Pancreas (tissue), 10 donors: ENCODE measurements at regions not wholly inside any gene's neighbourhood (a gene's known extent, or its start where the extent isn't known, plus 50 kb on each side); places are given as distances from the start of the nearest gene placed in this dataset.

Experiments
- ATAC-seq, 4 donors: fragments of 200-7000 bp; cut with Tn5 transposase; one replicate each; pipeline versions ENCODE4 v1.8.0 to v1.9.1; 2020; ENCODE audit warnings: mild to moderate bottlenecking in 4 of 4, moderate library complexity in 4 of 4
- DNase-seq, 6 donors: peaks; one replicate each; pipeline ENCODE4 v3.0.0-alpha.2; 2020
- FAIRE-seq: peaks from 2 replicates; lab custom pipeline; 2012; peaks lifted over from hg19 to GRCh38; lab: Jason Lieb, UNC
- H3K27ac ChIP-seq, 4 donors: fragments of 200-600 bp; sonication (generic); 1 replicate in 3 of 4; 2 replicates in 1 of 4; pipeline versions ENCODE4 v1.5.0 to v1.8.0; 2020
- H3K27me3 ChIP-seq, 4 donors: fragments of 200-600 bp; one replicate each; pipeline ENCODE4 v1.8.0; 2021
- H3K36me3 ChIP-seq, 3 donors: fragments of 200-600 bp; sonication (generic) in 1 of 3; one replicate each; pipeline versions ENCODE4 v1.5.0 to v1.8.0; 2020 to 2021
- H3K4me1 ChIP-seq, 3 donors: fragments of 200-600 bp; one replicate each; pipeline ENCODE4 v1.8.0; 2021
- H3K4me3 ChIP-seq, 4 donors: fragments of 200-600 bp; sonication (generic) in 2 of 4; one replicate each; pipeline versions ENCODE4 v1.5.0 to v1.8.0; 2020 to 2021
- H3K9me3 ChIP-seq, 4 donors: fragments of 200-600 bp; one replicate each; pipeline ENCODE4 v1.8.0; 2021
- CTCF ChIP-seq, 4 donors: fragments of 200-600 bp; sonication (generic) in 3 of 4; IDR thresholded peaks; one replicate each; pipeline versions ENCODE4 v1.5.0 to v1.8.0; 2021; ENCODE audit warnings: antibody characterized with exemption in 4 of 4
- WGBS, 2 donors: extraction: QIAGEN DNeasy Blood & Tissue Kit; methylation state at CpG; one replicate each; pipeline ENCODE4 v1.1.7; 2013; 5-methylcytosine and 5-hydroxymethylcytosine counted together
- intact Hi-C, 3 donors: fragments of 100-400 bp; cut with DNase I; formaldehyde crosslinking; loops; one replicate each; pipeline versions ENCODE4 v1.11.1 to v1.14.2; 2022
- donor health status: healthy with polysubstance abuse.
- donor health status: DM: no; HTN: no; CAD: no; lungs with moderate emphysema.
- donor health status: DM: no; HTN: no; CAD: no.
- donor health status: control.
- donor health status: control.
- donor health status: Bipolar disorder and iron deficiency.
- donor health status: DM: yes; HTN: yes; CAD: no.
- donor health status: DM: no; HTN: no; CAD: no.
- donor health status: DM: no; HTN: no; CAD: no.
- donor health status: DM: yes; HTN: yes; CAD: no.

- Histone ChIP-seq H3K9me3 (no peaks in the 10 kb centered on the region), H3K4me1 (no peaks in the 10 kb centered on the region), H3K27ac (no peak overlapping the region), H3K4me3 (no peak overlapping the region), H3K27me3 (no peaks in the 10 kb centered on the region), H3K36me3 (no peaks in the 10 kb centered on the region)
- FAIRE-seq = no peak
- no peak for TF ChIP-seq CTCF (IDR thresholded peaks at IDR 0.05)
- 48 to 61% methylated on average over 2 of the region's 2 CpGs for WGBS, 2 donors
- ATAC-seq = no peak
- intact Hi-C loops = no loop called here
- DNase-seq = no peak
These were observed 1105.9 kb downstream of the ARAP2 start for GRCh38 chr4:35138449-35138848.

- Histone ChIP-seq H3K4me3 (no peak overlapping the region), H3K4me1 (no peaks in the 10 kb centered on the region), H3K9me3 (no peaks in the 10 kb centered on the region), H3K36me3 (no peaks in the 10 kb centered on the region), H3K27me3 (no peaks in the 10 kb centered on the region), H3K27ac (no peak overlapping the region)
- WGBS, 2 donors = 68 to 82% methylated on average over 1 of the region's 1 CpG
- no peak for DNase-seq
- no peak for ATAC-seq
- FAIRE-seq = no peak
- intact Hi-C loops = no loop called here
- no peak for TF ChIP-seq CTCF (IDR thresholded peaks at IDR 0.05)
These were observed 1096.6 kb downstream of the ARAP2 start for GRCh38 chr4:35147761-35148160.

DNA sequence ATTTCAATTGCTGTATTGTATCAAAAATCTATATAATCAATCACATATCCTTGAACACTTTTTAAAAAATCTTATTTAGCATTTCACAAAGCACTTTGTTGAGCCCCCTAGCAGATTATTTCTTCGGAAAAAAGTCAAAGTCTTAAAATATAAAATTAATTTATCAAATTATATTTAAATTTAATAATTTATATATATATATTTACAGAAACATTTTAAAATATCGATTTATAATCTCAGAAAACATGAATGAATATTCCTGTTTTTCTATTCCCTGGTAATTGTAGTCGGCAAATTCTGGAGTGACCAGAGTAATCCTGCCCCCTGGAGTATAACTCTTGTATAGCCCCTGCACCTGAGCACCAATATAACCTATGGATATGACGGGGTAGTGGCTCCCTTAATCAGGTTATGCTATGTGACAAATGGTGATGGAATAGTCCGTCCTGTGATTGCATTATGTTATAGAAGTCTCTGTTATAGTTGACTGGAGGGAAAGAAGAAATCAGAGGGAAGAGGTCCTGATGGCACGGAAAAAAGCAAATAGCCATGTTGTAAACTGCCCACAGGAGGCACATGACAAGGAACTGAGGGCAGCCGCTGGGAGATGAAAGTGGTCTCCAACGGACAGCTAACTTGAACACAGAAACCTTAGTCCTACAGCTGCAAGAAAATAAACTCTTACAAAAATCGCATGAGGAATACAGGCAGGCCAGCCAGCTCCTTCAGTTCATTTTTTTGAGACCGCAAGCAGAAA lies 1092.3 kb downstream of the ARAP2 start:
- intact Hi-C loops = no loop called here
- peak in 1 of 4 donors; percentile 18 for TF ChIP-seq CTCF (IDR thresholded peaks at IDR 0.05)
- FAIRE-seq = no peak
- ATAC-seq = peak in 2 of 4 donors; percentile 47 to 51
- H3K9me3 ChIP-seq = no peaks in the 10 kb centered on the region
- H3K36me3 ChIP-seq = no peaks in the 10 kb centered on the region
- H3K27ac ChIP-seq = no peak overlapping the region
- H3K4me1 ChIP-seq = no peaks in the 10 kb centered on the region
- WGBS, 2 donors = 47 to 61% methylated on average over 10 of the region's 10 CpGs
- no peak overlapping the region for H3K4me3 ChIP-seq
- H3K27me3 ChIP-seq = no peaks in the 10 kb centered on the region
- DNase-seq = no peak

DNA sequence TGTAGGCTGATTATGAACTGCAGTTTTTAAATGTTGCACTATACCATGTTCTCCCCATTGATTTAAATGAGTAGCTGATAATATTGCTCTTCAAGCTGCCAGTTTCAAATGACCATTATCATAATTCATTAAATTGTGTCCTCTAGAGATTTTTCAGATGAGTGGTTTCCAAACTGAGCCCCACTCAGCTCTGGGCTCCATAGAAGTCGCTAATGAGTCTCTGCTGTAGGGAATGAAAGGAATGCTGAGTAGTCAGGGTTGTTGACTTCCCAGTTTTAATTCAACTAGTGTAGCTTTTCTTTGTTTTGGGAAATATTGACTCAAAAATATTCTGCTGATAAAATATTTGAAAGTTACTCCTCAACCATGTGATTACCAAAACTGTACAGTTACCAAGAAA lies 1081.1 kb downstream of the ARAP2 start:
- TF ChIP-seq CTCF (IDR thresholded peaks at IDR 0.05) = no peak
- 10 to 22% methylated on average over 1 of the region's 1 CpG for WGBS, 2 donors
- intact Hi-C loops = no loop called here

GRCh38 chr4:35164063-35164462 lies 1080.3 kb downstream of the ARAP2 start:
- no peak for ATAC-seq
- Histone ChIP-seq H3K27ac (no peak overlapping the region), H3K4me3 (no peak overlapping the region), H3K9me3 (no peaks in the 10 kb centered on the region), H3K27me3 (no peaks in the 10 kb centered on the region), H3K4me1 (no peaks in the 10 kb centered on the region), H3K36me3 (no peaks in the 10 kb centered on the region)
- no peak for FAIRE-seq
- TF ChIP-seq CTCF (IDR thresholded peaks at IDR 0.05) = no peak
- 40 to 47% methylated on average over 1 of the region's 1 CpG for WGBS, 2 donors
- no peak for DNase-seq
- intact Hi-C loops = no loop called here

More for the DNA sequence above, 1081.1 kb downstream of the ARAP2 start:
- H3K27me3 ChIP-seq = no peaks in the 10 kb centered on the region
- H3K4me1 ChIP-seq = no peaks in the 10 kb centered on the region
- no peak overlapping the region for H3K27ac ChIP-seq
- FAIRE-seq (no peak), DNase-seq (no peak), ATAC-seq (no peak)
- no peaks in the 10 kb centered on the region for H3K36me3 ChIP-seq
- H3K4me3 ChIP-seq = no peak overlapping the region
- H3K9me3 ChIP-seq = no peaks in the 10 kb centered on the region
